ENCODE measurements at regions not wholly inside any gene's neighbourhood (a gene's known extent, or its start where the extent isn't known, plus 50 kb on each side); places are given as distances from the start of the nearest gene placed in this dataset.

DNA sequence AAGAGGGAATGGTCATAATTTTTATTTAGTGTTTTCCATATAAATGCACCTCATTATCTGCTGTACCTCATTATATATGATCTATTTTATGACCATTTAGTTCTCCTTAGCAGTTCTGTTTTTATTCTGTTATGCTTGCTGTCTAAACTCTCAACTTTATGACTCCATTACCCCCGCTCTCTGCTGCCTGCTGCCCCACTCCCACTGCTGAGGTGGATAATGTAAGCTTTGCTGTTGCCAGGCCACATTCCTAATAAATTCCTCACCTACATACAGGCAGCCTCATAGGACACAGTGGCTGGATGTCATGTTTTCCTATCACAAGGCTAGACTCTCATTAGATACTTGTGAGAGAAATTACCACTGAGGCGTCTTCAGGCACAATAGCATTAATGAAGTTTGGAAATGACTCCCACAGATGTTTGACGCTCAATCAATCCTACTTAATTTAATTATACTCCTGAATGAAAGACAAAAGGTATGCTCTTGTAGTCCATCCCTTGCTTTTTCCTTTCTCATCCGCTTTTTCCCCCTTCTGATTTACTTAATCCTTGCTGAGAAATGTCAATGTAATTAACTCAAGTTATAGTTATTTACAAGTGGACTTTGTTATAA is 497.5 kb upstream of the IGFBP7 start:
- H3K9me3 ChIP-seq (replicated peaks): no peaks in the 10 kb centered on the region
- H3K27me3 ChIP-seq (replicated peaks): no peaks in the 10 kb centered on the region; the same call in 1 of the 2 replicates
- no peaks in the 10 kb centered on the region for H3K36me3 ChIP-seq
- no peak overlapping the region for H3K4me3 ChIP-seq
- no peak overlapping the region for H3K27ac ChIP-seq
- no peaks in the 10 kb centered on the region for H3K4me1 ChIP-seq (replicated peaks)
- DNase-seq (ENCODE audit: low read depth in 1 of 2, low spot score in 2 of 2): no peak

DNA sequence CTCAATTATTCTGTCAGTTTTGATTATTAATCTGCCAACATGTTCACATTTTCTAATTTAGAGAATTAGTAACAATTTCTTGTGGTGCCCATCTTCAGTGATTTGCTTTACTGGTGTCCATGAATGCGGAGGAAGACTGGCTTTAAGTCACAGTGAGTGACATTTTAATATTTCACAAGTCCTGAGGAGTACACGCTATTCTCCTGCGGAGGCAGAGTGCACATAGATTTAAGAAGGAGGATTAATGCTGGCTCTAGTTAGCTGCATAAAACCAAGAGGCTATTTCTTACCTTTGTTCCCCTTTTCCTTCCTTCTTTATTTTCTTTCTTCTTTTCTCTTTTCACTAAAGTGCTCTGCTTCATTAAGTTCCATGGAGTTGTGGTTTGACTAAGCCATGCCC is 495.2 kb upstream of the IGFBP7 start:
- no peaks in the 10 kb centered on the region for H3K4me1 ChIP-seq (replicated peaks)
- no peaks in the 10 kb centered on the region for H3K9me3 ChIP-seq (replicated peaks)
- H3K27me3 ChIP-seq (replicated peaks): no peaks in the 10 kb centered on the region; the same call in 1 of the 2 replicates
- no peaks in the 10 kb centered on the region for H3K36me3 ChIP-seq
- DNase-seq (ENCODE audit: low read depth in 1 of 2, low spot score in 2 of 2): no peak
- no peak overlapping the region for H3K4me3 ChIP-seq
- no peak overlapping the region for H3K27ac ChIP-seq

DNA sequence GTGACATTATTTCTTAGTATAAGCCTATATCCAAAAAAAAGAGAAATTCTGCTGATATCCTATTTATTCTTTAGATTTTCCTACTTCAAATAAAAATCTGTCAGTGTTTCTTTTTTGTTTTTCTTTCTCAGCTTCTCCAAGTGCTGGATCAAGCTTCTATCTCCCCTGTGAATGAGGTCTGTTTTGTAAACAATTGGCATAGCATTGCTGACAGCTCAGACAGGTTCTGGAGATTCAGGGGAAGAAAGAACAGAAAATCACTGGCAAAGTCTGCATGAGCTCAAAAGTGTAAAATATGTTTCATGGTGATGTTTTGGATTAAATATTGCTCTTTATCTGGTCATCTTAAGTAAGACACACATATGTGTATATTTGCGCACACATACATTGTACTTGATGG is 492.0 kb upstream of the IGFBP7 start:
- Histone ChIP-seq H3K9me3 (replicated peaks) (no peaks in the 10 kb centered on the region), H3K36me3 (no peaks in the 10 kb centered on the region), H3K27me3 (replicated peaks) (no peaks in the 10 kb centered on the region; the same call in 1 of the 2 replicates), H3K4me3 (no peak overlapping the region), H3K4me1 (replicated peaks) (no peaks in the 10 kb centered on the region), H3K27ac (no peak overlapping the region)
- DNase-seq (ENCODE audit: low read depth in 1 of 2, low spot score in 2 of 2): no peak

DNA sequence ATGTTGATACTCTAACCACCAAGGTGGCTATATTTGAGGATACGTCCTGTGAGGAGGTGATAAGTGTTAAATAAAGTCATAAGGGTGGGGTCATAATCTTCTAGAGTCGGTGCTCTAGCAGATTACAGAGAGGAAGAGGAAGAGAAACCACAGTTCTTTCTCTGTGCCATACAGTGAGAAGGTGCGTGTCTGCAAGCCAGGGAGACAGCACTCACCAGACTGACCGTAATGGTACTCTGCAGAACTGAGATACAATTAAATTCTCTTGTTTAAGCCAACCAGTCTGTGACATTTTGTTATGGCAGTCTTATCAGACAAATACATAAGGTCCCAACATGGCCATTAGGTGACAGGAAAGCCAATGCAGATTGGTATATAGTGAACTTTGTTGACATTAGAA is 480.9 kb upstream of the IGFBP7 start:
- DNase-seq (ENCODE audit: low read depth in 1 of 2, low spot score in 2 of 2): no peak

DNA sequence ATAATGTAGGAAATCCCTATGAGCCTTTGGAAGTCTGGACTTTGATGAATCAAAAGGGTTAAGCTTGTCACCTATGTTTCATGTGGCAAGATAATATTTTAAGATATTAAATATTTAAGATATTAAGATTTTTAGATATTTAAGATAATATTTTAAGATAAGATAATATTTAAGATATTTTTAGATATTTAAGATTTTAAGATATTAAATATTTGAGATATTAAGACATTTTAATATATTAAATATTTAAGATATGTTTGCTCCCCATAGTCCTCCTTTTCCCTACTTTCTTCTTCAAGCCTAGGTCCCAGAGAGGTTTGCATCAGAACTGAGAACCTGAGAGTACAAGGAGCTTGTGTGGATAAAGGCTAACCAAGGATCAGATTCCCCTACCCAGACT is 478.4 kb upstream of the IGFBP7 start:
- H3K4me3 ChIP-seq: no peak overlapping the region
- H3K27me3 ChIP-seq (replicated peaks): no peaks in the 10 kb centered on the region
- no peaks in the 10 kb centered on the region for H3K4me1 ChIP-seq (replicated peaks)
- DNase-seq (ENCODE audit: low read depth in 1 of 2, low spot score in 2 of 2): no peak
- no peaks in the 10 kb centered on the region for H3K9me3 ChIP-seq (replicated peaks)
- H3K27ac ChIP-seq: no peak overlapping the region
- no peaks in the 10 kb centered on the region for H3K36me3 ChIP-seq

More for the DNA sequence above, 480.9 kb upstream of the IGFBP7 start:
- Histone ChIP-seq H3K36me3 (no peaks in the 10 kb centered on the region), H3K4me3 (no peak overlapping the region), H3K9me3 (replicated peaks) (no peaks in the 10 kb centered on the region), H3K4me1 (replicated peaks) (no peaks in the 10 kb centered on the region), H3K27me3 (replicated peaks) (peaks cover 4% of the 10 kb centered on the region; the same call in 1 of the 2 replicates), H3K27ac (no peak overlapping the region)

DNA sequence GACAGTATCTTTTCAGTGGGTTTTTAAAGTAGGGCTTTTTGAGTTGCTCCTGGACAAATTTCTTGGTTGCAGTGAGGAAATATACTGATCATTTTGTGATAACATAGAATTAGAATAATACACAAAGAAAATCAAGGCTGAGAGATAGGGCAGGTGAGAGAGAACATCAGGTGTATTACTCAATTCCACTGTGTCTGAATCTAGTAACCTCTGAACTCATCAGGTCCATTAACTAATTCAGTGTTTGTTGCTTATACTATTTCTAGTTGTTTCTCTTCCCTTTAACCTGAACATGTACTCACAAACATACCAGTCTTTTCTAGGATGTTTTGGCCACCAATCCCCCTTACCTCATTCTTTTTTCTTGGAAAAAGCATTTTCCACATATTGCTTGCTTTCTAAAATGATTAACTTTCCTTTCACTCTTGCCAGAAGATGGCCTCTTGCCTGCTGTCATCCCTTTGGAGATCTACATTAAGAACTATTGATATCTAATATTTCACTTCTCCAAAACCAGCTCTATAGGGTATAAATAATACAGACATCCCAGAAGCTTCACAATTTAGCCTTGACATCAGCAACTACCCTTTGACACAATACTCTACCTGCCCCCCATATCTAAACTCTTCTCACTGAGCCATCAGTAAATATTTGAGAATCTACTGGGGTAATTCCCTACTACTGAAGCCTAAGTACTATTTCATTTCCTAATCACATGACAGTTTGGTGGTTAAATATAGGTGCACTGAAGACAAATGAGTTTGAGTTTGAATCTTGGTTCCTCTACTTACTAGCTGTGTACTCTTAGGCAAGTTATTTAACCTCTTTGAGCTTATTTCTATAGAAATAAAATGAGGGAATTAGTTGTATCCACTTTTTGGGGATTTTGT is 470.8 kb upstream of the IGFBP7 start:
- no peaks in the 10 kb centered on the region for H3K4me1 ChIP-seq (replicated peaks)
- H3K36me3 ChIP-seq: no peaks in the 10 kb centered on the region
- no peak overlapping the region for H3K4me3 ChIP-seq
- no peak for DNase-seq (ENCODE audit: low read depth in 1 of 2, low spot score in 2 of 2)
- no peak overlapping the region for H3K27ac ChIP-seq
- H3K27me3 ChIP-seq (replicated peaks): 0 out of 2 replicates have a peak, but pooled peaks cover 4% of the 10 kb centered on the region
- H3K9me3 ChIP-seq (replicated peaks): no peaks in the 10 kb centered on the region

DNA sequence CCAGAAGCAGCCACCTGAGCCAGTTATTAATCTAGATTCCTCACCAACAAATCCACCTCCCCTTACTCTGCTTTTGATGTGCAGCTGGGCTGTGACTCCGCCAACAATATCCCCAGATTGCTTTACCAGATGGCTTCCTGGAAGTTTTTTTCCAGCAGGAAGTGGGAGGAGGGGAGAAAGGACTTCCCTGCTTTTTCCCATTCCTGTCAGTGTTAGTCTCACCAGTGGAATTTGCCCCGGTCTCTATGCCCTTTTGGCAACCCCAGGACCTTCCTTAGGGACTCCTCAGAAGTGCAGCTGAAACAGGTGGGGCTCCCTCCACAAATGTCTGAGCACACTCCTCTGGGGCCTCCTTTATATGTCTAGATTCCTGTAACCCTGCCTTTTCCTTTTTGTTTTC is 465.2 kb upstream of the IGFBP7 start:
- no peaks in the 10 kb centered on the region for H3K36me3 ChIP-seq
- no peak overlapping the region for H3K27ac ChIP-seq
- 0 out of 2 replicates have a peak, but pooled peaks cover 4% of the 10 kb centered on the region for H3K27me3 ChIP-seq (replicated peaks)
- no peak for DNase-seq (ENCODE audit: low read depth in 1 of 2, low spot score in 2 of 2)
- no peaks in the 10 kb centered on the region for H3K4me1 ChIP-seq (replicated peaks)
- no peak overlapping the region for H3K4me3 ChIP-seq
- no peaks in the 10 kb centered on the region for H3K9me3 ChIP-seq (replicated peaks)

DNA sequence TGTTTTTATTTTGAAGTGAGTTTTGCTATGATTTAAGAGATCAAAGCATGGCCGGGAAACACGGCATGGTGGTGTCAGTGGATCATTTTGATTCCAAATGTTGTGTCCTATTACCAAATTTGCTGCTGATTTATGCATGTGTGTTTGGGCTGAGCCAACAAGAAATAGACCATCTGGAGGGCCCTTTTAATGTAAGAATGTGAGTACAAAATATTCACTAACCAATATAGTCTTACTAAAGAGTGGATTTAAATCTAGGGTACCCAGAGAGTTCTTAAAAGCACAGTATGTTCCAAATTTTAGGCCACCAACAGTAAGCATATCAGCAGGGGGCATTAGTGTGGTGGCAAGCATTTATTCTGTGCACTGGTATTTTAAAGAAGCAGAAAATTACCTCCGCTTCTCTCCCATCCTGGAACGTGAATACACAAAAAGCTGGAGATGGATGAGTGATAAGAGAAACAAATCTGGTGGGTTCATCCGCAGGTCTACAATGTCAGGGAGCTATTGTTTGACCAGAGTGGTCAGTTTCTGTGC is 444.4 kb upstream of the IGFBP7 start:
- no peak overlapping the region for H3K27ac ChIP-seq
- H3K36me3 ChIP-seq: no peaks in the 10 kb centered on the region
- H3K4me1 ChIP-seq (replicated peaks): no peaks in the 10 kb centered on the region
- H3K4me3 ChIP-seq: no peak overlapping the region
- no peaks in the 10 kb centered on the region for H3K9me3 ChIP-seq (replicated peaks)
- DNase-seq (ENCODE audit: low read depth in 1 of 2, low spot score in 2 of 2): no peak
- no peaks in the 10 kb centered on the region for H3K27me3 ChIP-seq (replicated peaks)

DNA sequence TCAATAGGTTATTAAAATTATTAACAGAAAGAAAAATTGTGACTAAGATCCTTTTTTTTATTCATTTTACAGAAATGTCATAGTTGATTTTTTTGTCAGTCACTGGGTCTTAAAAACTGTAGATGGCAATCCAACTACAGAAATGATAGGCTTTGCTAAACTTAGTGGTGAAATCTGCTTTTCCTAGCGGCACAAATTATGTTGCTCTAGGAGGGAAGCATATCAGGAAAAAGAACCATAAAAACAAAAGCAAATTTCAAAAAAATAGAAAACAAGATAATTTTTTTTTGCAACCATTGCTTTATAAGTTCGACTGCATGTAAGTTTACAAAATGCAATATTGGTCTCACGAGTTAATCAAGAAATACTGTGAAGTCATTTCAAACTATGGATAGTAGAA is 443.5 kb upstream of the IGFBP7 start:
- no peaks in the 10 kb centered on the region for H3K4me1 ChIP-seq (replicated peaks)
- no peaks in the 10 kb centered on the region for H3K9me3 ChIP-seq (replicated peaks)
- no peak for DNase-seq (ENCODE audit: low read depth in 1 of 2, low spot score in 2 of 2)
- no peak overlapping the region for H3K27ac ChIP-seq
- no peak overlapping the region for H3K4me3 ChIP-seq
- H3K36me3 ChIP-seq: no peaks in the 10 kb centered on the region
- H3K27me3 ChIP-seq (replicated peaks): no peaks in the 10 kb centered on the region

DNA sequence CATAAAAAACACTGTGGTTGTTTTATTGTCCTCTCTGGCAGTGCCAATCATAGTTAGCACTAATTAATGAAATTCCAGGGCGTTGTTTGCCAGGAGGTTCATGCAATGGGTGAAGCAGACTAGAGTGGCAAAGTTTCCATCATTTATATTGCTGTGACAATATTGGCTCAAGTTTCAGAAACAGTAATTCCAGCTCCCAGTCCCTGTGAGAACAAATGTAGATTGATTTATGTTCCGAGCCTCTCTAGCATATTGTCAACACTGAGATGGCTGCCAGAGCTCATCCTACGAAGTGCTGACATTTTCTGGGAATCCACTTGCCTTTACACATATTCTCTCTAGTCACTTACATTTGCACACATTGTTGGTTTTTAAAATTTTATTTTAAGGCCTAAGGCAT is 440.0 kb upstream of the IGFBP7 start:
- H3K36me3 ChIP-seq: no peaks in the 10 kb centered on the region
- DNase-seq (ENCODE audit: low read depth in 1 of 2, low spot score in 2 of 2): no peak
- H3K27me3 ChIP-seq (replicated peaks): no peaks in the 10 kb centered on the region
- H3K9me3 ChIP-seq (replicated peaks): no peaks in the 10 kb centered on the region
- no peak overlapping the region for H3K27ac ChIP-seq
- H3K4me3 ChIP-seq: no peak overlapping the region
- no peaks in the 10 kb centered on the region for H3K4me1 ChIP-seq (replicated peaks)

DNA sequence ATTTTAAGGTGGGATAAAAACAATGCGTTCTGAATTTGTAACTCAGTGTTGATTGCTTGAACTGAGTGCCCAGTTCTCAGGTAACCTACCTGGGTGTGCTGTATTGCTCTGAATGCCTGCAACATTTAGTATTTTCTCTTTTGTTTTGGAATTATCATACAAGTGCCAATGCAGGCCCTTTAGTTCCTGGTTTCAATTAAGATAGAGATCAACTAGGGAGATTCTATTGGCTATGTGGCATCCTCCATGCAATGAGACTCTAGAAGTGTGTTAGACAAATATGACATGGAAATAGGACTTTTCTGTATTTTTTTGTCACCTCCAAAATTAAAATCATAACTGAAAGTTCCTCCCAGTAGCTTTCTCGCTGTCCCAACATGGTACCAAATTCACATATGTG is 438.7 kb upstream of the IGFBP7 start:
- no peak for DNase-seq (ENCODE audit: low read depth in 1 of 2, low spot score in 2 of 2)
- Histone ChIP-seq H3K4me1 (replicated peaks) (no peaks in the 10 kb centered on the region), H3K9me3 (replicated peaks) (no peaks in the 10 kb centered on the region), H3K27me3 (replicated peaks) (no peaks in the 10 kb centered on the region), H3K36me3 (no peaks in the 10 kb centered on the region), H3K4me3 (no peak overlapping the region), H3K27ac (no peak overlapping the region)

DNA sequence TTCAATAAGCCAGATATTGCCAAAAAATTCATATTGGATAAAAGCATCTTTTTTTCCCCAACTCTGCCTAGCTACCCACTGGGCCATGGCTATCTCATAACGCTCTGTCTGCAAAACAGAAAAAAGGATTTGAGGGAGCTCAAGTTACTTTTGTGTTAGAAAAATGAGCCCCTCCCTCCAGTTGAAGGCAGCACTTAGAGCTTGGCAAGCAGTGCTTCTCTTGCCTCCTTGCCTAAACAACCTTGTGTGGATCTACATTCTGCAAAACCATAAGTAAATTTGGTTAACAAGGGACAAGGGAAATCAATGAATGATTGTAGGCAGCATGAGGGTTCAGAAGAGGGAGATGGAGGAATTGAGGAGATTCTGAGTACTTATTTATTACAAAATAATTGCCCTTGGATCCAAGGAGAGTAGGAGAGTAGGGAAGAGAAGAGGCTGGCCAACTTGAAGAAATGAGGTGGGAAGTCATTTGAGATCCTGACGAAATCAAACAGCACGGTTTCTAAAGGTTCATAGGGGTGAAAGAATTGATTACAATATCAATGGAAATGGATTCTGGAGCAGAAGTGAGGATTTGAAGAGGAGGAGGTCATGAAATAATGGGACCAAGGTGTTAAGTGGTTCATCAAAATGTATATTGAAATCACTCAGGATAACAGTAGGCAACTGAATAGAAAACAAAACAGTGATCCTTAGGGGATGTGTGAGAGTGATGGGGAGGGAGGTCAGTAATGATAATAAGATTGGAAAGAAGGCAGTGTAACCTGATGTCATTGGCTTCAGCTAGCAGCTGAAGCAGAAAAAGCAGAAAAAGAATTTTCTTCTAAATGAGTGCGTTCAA is 434.8 kb upstream of the IGFBP7 start:
- no peak overlapping the region for H3K4me3 ChIP-seq
- H3K36me3 ChIP-seq: no peaks in the 10 kb centered on the region
- no peaks in the 10 kb centered on the region for H3K9me3 ChIP-seq (replicated peaks)
- no peaks in the 10 kb centered on the region for H3K27me3 ChIP-seq (replicated peaks)
- no peak for DNase-seq (ENCODE audit: low read depth in 1 of 2, low spot score in 2 of 2)
- H3K4me1 ChIP-seq (replicated peaks): no peaks in the 10 kb centered on the region
- H3K27ac ChIP-seq: no peak overlapping the region

DNA sequence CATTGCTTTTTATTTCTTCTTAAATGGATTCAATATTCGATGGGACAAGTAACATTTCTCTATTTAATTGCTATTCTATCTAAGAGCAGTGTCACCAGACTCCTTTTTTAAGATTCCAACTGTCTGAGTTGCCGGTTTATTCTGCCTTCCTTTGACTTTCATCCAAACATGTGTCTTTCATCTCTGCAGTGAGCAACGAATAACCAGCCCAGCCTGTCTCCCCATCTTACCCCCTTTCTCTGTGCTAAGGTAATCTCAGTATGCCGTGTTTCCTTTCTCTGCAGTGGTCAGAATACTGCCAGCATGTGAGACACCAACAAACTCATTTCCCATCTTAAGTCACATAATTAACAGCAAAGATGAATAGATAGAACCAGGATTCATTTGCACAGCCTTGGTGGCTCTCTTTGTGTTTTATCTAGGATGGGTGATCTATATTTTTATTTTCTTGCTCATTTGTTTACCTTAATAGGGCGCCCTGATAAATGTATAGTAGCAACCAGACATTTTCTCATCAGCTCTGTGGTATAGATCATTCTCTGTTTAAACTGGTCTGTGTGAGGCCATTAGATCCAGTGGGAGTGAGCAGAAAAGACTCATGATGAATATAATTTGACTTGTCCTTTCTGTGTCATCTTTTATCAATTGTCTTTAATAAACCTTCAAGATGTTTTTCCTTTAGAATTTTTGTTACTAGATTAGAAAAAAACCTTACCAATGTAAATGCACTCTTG is 394.8 kb upstream of the IGFBP7 start:
- no peak for DNase-seq (ENCODE audit: low read depth in 1 of 2, low spot score in 2 of 2)
- Histone ChIP-seq H3K4me1 (replicated peaks) (no peaks in the 10 kb centered on the region), H3K9me3 (replicated peaks) (no peaks in the 10 kb centered on the region), H3K4me3 (no peak overlapping the region), H3K36me3 (no peaks in the 10 kb centered on the region), H3K27ac (no peak overlapping the region), H3K27me3 (replicated peaks) (no peaks in the 10 kb centered on the region)

All from SJSA1 (cell line).